ENCODE measurements at regions not wholly inside any gene's neighbourhood (a gene's known extent, or its start where the extent isn't known, plus 50 kb on each side); places are given as distances from the start of the nearest gene placed in this dataset.
"Not testable (repeated sequence)": the region's sequence is repeated elsewhere in the genome, so short reads cannot be mapped to it uniquely, and the experiment has no call there.

DNA sequence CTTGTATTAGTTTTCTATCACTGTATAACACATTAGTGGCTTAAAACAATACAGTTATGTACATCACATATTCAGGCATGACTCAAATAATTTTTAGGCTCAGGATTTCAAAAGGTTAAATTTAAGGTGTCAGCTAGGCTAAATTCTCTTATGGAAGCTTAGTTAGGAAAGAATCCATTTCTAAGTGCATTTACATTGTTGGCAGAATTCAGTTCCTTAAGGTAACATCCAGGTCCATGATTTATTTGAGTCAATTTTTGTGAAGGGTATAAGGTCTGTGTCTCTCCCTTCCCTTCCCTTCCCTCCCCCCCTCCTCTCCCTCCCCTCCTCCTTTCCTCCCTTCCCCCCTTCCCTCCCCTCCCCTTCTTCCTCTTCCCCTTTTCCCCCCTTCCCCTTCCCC is 399.0 kb upstream of the CNTN5 start:
- no peak for FAIRE-seq

GRCh38 chr11:98625526-98625925 is 395.2 kb upstream of the CNTN5 start:
- no peak for FAIRE-seq

DNA sequence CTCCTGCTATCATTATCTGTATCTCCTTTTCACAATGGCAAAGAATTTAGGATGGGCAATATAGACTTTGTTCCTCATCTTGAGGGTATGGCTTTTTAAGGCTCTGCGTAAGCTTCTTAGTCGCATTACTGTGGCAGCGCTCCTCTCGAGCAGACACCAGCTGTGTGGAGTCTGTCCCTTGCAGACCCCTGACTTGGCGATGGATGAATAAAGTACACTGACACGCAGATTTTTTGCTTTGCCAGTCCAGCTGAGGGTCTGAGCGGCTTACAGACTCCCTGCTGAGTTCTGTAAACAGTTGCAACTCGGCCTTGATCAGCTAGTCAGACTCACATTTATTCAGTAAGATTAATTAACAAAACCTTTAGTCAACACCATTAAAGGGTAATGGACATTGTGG is 390.0 kb upstream of the CNTN5 start:
- FAIRE-seq: no peak

GRCh38 chr11:98657711-98658110 is 363.0 kb upstream of the CNTN5 start:
- FAIRE-seq: no peak

DNA sequence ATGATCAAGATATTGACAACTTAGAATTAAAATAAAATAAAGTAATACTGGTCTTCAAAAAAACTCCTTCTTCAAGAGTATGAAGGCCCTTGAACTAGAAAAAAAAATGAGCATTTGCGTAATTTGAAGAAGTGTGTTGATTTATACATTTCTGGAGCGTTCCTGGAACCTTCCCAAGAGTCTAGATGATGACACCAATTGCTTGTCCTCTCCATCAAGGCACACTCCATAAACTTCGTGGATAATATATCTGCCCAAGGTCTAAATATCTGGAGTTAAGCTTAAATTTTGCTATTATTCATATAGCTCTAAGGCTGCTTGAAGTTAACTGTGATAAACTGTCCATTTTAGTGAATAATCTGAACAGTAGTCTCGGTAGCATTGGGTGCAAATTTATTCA is 361.3 kb upstream of the CNTN5 start:
- FAIRE-seq: no peak

DNA sequence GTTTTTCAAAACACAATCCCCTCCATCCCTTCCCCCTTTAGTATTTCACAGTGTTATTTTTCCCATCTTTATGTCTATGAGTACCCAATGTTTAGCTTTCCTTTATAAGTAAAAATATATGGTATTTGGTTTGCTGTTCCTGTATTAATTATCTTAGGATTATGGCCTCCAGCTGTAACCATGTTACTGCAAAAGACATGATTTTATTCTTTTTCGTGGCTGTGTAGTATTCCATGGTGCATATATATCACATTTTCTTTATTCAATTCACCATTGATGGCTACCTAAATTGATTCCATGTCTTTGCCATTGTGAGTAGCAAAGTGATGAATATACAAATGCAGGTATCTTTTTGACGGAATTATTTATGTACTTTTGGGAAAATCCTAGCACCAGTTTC is 346.4 kb upstream of the CNTN5 start:
- FAIRE-seq: no peak

DNA sequence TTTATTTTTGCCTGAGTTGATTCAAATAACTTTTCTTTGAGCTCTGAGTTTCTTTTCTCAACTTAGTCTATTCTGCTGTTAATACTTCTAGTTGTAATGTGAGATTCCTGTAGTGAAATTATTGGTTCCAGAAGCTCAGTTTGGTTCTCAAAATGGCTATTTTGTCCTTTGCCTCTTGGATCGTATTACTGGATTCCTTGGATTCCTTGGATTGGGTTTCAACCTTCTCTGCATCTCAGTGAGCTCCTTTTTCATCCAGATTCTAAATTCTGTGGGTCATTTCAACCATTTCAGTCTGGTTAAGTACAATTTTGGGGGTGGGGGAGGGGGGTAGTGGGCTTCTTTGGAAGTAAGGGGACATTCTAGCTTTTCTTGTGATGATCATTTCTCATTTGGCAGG is 341.1 kb upstream of the CNTN5 start:
- FAIRE-seq: no peak

- FAIRE-seq: no peak
Observed at GRCh38 chr11:98701541-98701940, 319.2 kb upstream of the CNTN5 start.

DNA sequence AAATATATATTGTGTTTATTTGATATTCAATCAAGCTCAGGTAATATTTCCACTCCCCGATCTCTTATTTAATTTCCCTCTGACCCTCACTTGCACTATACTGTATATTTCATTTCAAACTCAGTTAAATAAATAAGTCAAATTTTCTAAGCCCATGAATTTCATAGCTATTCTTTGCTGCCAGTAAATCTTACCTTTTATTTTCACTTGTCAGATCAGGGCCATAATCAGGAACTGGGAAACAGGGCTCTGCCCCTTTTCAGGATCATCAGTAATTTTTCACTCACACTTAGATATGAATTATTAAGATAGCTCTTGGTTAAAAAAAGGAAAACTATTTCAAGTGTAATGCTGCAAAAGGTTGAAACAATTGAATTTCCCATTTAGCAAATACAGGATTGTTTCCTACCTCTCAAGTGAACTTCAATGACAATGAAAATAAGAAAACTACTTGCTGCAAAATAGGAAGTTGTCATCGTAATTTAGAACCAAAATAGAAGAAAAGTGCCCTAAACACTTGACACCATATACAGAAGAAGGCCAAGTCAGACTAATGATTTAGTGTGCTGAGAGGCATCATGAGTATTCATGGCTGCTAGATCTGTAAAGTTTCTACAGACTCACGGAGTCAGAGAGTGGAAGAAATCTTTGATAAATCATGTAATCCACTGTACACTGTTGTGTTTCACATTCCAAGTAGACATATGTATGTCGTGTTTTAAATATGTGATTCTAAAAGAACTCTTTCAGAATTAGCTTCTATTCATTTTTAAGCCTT is 316.8 kb upstream of the CNTN5 start:
- no peak for FAIRE-seq

- no peak for FAIRE-seq
Observed at GRCh38 chr11:98710026-98710425, 310.7 kb upstream of the CNTN5 start.

GRCh38 chr11:98710986-98711385 is 309.8 kb upstream of the CNTN5 start:
- FAIRE-seq: no peak

DNA sequence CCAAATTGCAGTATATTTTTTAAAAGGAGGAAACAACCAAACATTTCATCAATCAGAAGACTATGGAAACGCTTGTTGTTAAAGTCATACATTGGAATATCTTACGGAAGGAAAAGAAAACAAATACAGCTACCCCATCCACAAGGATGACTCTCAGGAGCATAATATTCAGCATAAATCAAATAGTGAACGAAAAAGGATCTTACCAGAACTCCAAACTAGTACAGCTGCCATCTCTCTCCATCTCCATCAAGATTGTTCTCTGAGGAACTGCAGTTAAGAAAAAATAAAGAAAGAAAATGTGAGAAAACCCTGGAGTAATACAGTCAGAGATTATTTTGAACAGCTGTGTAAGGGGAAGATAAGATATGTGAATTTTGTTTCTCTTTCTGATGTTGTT is 299.8 kb upstream of the CNTN5 start:
- FAIRE-seq: no peak

- no peak for FAIRE-seq
Observed at GRCh38 chr11:98725471-98725870, 295.3 kb upstream of the CNTN5 start.

DNA sequence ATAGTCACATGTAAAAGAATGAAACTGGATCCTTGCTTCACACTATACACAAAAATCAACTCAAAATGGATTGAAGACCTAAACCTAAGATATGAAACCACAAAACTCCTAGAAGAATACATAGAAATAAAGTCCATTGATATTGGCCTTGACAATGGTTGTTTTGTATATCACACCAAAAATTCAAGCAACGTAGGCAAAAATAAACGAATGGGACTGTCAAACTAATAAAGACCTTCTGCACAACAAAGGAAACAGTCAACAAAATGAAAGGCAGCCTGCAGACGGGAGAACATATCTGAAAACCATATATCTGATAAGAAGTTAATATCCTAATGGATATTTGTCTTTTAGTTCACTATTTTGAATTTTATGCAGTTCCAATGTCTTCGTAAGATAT is 292.3 kb upstream of the CNTN5 start:
- no peak for FAIRE-seq

DNA sequence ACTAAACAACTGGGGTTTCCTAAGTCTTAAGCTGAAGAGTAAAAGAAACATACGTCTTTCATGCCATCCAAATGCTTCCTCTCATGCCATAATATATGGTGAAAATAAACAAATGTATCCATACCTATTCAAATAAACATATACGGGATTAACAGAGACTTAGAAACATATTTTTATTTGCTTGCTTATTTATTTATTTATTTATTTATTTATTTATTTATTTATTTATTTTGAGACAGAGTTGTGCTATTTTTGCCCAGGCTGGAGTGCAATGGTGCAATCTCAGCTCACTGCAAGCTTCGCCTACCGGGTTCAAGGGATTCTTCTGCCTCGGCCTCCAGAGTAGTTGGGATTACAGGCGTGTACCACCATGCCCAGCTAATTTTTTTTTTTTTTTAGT is 291.6 kb upstream of the CNTN5 start:
- FAIRE-seq: no peak

- FAIRE-seq: no peak
Observed at GRCh38 chr11:98732947-98733346, 287.8 kb upstream of the CNTN5 start.

GRCh38 chr11:98733378-98733777 is 287.4 kb upstream of the CNTN5 start:
- FAIRE-seq: not testable (repeated sequence)

DNA sequence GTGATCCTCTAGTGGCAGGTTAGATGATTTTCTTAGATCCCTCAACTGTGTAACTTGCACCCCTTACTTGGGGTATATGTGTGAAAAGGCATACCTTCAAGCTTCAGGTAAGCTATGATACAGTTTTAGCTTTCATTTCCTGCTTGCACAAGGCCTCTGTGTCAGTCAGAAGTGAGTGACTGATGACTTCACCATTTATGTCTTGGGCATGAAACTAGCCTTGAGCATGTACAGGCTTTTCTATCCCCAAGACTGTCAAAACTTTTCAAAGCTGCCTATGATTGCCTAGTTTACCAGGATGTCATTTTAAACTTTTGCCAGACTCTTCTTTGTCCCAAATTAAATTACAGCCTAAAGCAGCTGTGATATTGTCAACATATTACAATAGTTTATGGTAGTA is 286.1 kb upstream of the CNTN5 start:
- FAIRE-seq: no peak

DNA sequence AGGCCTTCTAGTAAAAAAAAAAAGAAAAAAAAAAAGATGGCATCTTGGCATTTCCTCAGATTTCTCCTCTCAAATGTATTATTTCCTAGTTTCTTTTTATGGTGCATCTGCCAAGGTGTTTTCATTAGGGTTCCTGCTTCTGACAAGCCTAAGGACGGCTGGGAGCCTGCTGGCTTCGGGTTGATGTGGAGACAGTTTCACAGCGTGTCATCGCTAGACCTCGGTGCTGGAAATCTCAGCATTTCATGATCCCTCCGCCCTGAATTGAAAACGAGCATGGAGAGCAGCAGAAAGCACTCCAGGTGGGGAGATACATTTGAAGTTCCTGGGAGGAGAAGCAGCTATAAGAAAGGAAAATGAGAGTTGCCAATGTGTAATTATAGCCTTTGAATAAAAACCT is 283.9 kb upstream of the CNTN5 start:
- no peak for FAIRE-seq

- no peak for FAIRE-seq
Observed at GRCh38 chr11:98740321-98740720, 280.4 kb upstream of the CNTN5 start.

- not testable (repeated sequence) for FAIRE-seq
Observed at GRCh38 chr11:98763446-98763845, 257.3 kb upstream of the CNTN5 start.

GRCh38 chr11:98766903-98767302 is 253.8 kb upstream of the CNTN5 start:
- no peak for FAIRE-seq

DNA sequence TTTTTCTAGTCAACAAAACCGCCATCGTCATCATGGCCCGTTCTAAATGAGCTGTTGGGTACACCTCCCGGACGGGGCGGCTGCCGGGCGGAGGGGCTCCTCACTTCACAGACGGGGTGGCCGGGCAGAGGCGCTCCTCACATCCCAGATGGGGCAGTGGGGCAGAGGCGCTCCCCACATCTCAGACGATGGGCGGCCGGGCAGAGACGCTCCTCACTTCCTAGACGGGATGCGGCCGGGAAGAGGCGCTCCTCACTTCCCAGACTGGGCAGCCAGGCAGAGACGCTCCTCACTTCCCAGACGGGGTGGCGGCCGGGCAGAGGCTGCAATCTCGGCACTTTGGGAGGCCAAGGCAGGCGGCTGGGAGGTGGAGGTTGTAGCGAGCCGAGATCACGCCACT is 250.7 kb upstream of the CNTN5 start:
- FAIRE-seq: not testable (repeated sequence)

DNA sequence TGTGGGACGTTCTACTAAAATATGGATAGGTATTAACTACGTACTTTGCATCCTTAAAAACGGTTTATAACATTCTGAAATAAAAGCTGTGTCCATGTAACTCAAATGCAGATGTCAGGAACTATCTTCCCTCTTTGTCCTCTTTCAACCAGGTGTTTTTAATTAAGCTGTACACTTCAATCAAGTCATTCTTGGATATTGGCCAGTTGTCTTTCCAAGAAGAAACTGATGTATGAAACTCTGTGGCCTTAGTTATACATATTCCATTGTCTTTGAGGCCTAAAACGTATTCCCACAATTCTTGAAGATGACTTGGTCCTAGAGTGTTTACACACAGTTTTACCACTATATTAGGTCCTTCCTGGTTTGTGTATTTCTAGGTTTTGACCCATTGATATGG is 249.0 kb upstream of the CNTN5 start:
- FAIRE-seq: no peak

GRCh38 chr11:98772893-98773292 is 247.9 kb upstream of the CNTN5 start:
- no peak for FAIRE-seq
